ENCODE measurements at regions not wholly inside any gene's neighbourhood (a gene's known extent, or its start where the extent isn't known, plus 50 kb on each side); places are given as distances from the start of the nearest gene placed in this dataset.

GRCh38 chr13:76466043-76466442, 420.2 kb downstream of the KCTD12 start:
- H3K27ac Mint-ChIP-seq = no peak overlapping the region
- intact Hi-C loops (cut with micrococcal nuclease) = no loop called here
- DNase-seq = no peak
- CTCF ChIA-PET = no interaction called here
- H3K4me1 Mint-ChIP-seq (ENCODE audit: low read depth) = no peaks in the 10 kb centered on the region
- no peaks in the 10 kb centered on the region for H3K9me3 Mint-ChIP-seq
- no peak overlapping the region for H3K4me3 Mint-ChIP-seq
- H3K27me3 Mint-ChIP-seq (ENCODE audit: low read depth) = peaks cover 8% of the 10 kb centered on the region
- no peaks in the 10 kb centered on the region for H3K36me3 Mint-ChIP-seq (ENCODE audit: low read depth)

DNA sequence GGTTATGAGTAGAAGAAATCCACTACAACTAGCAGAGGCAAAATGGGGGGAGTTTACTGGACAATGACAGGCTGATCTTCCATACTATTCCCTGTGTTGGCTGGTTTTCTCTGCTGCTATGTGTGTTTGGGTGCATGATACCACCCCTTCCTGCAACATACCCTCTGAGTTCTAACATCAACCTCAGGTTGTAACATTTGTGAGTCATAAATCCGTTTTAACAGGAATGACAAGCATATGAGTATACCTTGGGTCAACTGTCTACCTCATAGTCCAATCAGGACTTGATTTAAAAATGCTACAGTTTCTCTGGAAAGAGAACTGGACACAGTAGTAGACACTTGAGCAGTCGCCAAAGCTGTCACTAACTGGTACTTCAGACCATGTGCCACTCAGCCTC, 422.9 kb downstream of the KCTD12 start:
- no peaks in the 10 kb centered on the region for H3K4me1 Mint-ChIP-seq (ENCODE audit: low read depth)
- no peak overlapping the region for H3K4me3 Mint-ChIP-seq
- DNase-seq = no peak
- CTCF ChIA-PET = interaction anchor here (0.6 to 0.7 kb wide), 3 partner anchors 200 to 601 kb away, joined by 3 read pairs; no protein-coding TSS in a partner anchor
- intact Hi-C loops (cut with micrococcal nuclease) = no loop called here
- peaks cover 8% of the 10 kb centered on the region for H3K27me3 Mint-ChIP-seq (ENCODE audit: low read depth)
- no peaks in the 10 kb centered on the region for H3K9me3 Mint-ChIP-seq
- H3K36me3 Mint-ChIP-seq (ENCODE audit: low read depth) = no peaks in the 10 kb centered on the region
- H3K27ac Mint-ChIP-seq = no peak overlapping the region

DNA sequence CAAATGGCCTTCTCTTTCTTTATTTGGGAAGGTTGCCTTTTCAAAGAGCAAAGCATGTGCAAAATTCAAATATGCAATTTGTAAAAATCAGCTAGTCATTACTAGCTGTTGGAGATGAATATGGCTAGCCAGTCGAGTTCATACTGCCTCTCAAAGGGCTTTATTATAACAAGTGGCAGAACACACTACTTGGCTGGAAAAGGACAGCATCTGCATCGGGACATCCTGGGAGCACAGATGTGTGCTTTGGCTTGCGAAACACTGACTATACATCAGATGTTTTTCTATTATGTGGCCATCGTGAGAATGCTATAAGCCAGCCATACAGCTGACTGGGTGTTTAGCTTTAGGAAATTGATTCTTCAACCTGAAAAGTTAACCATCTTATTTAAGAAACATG, 424.2 kb downstream of the KCTD12 start:
- CTCF ChIA-PET = no interaction called here
- Mint-ChIP-seq H3K27me3 (ENCODE audit: low read depth) (peaks cover 8% of the 10 kb centered on the region), H3K27ac (no peak overlapping the region), H3K4me1 (ENCODE audit: low read depth) (no peaks in the 10 kb centered on the region), H3K9me3 (no peaks in the 10 kb centered on the region), H3K36me3 (ENCODE audit: low read depth) (no peaks in the 10 kb centered on the region), H3K4me3 (no peak overlapping the region)
- DNase-seq = no peak
- intact Hi-C loops (cut with micrococcal nuclease) = no loop called here

DNA sequence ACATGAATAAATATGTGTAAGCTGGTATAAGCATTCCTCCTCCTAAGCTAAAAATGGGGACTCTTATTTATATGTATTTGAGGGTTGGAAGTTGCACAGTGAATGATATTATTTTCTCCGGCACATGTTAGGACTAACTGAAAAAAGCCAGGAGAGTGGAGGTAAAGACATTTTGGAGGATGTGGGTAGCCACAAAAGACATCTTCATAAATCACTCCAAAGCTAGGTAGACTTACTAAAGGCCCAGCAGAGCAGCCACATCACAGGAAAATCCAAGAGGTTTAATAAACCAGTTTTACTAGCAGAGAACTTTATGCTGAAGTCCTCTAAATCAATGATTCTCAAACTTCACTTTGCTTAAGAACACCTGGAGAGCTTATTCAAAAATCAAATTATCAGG, 424.7 kb downstream of the KCTD12 start:
- CTCF ChIA-PET = no interaction called here

GRCh38 chr13:76459863-76460262, 426.3 kb downstream of the KCTD12 start:
- CTCF ChIA-PET = no interaction called here

More for the DNA sequence above, 424.7 kb downstream of the KCTD12 start:
- no peak for DNase-seq
- Mint-ChIP-seq H3K36me3 (ENCODE audit: low read depth) (no peaks in the 10 kb centered on the region), H3K27me3 (ENCODE audit: low read depth) (peaks cover 8% of the 10 kb centered on the region), H3K27ac (no peak overlapping the region), H3K4me3 (no peak overlapping the region), H3K9me3 (no peaks in the 10 kb centered on the region), H3K4me1 (ENCODE audit: low read depth) (no peaks in the 10 kb centered on the region)
- intact Hi-C loops (cut with micrococcal nuclease) = no loop called here

GRCh38 chr13:76455960-76456359, 430.2 kb downstream of the KCTD12 start:
- intact Hi-C loops (cut with micrococcal nuclease) = no loop called here
- H3K4me3 Mint-ChIP-seq = no peak overlapping the region
- CTCF ChIA-PET = interaction anchor here (1.1 to 1.9 kb wide), 2 partner anchors 11 to 13 kb away, joined by 3 read pairs; no protein-coding TSS in a partner anchor
- H3K27me3 Mint-ChIP-seq (ENCODE audit: low read depth) = no peaks in the 10 kb centered on the region
- no peak for DNase-seq
- H3K36me3 Mint-ChIP-seq (ENCODE audit: low read depth) = peaks cover 2% of the 10 kb centered on the region
- H3K27ac Mint-ChIP-seq = no peak overlapping the region
- H3K9me3 Mint-ChIP-seq = peaks cover 15% of the 10 kb centered on the region
- H3K4me1 Mint-ChIP-seq (ENCODE audit: low read depth) = no peaks in the 10 kb centered on the region

More at GRCh38 chr13:76459863-76460262, 426.3 kb downstream of the KCTD12 start:
- no peaks in the 10 kb centered on the region for H3K36me3 Mint-ChIP-seq (ENCODE audit: low read depth)
- no peak overlapping the region for H3K4me3 Mint-ChIP-seq
- H3K27me3 Mint-ChIP-seq (ENCODE audit: low read depth) = peaks cover 8% of the 10 kb centered on the region
- H3K9me3 Mint-ChIP-seq = no peaks in the 10 kb centered on the region
- H3K27ac Mint-ChIP-seq = no peak overlapping the region
- H3K4me1 Mint-ChIP-seq (ENCODE audit: low read depth) = no peaks in the 10 kb centered on the region
- DNase-seq = no peak
- intact Hi-C loops (cut with micrococcal nuclease) = no loop called here

DNA sequence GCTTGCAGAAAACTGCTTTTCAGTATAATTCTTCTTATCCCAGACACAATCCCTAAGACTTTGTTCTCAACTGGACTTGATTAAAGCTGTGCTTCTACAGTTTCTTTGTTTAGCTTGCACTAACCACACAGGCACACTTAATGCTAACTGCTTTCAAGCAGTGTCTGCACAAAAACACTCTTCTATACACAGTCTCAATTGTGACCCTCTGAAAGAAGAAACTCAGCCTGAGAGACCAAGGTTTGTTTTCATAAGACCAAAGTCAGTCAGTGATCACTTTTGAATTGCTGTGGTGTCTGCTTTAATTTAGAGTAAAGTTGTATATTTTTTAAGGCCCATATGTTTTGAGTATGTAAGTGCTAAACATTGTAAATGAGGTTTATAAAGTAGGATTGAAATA, 431.2 kb downstream of the KCTD12 start:
- Mint-ChIP-seq H3K27ac (no peak overlapping the region), H3K4me3 (no peak overlapping the region), H3K4me1 (ENCODE audit: low read depth) (no peaks in the 10 kb centered on the region), H3K9me3 (peaks cover 15% of the 10 kb centered on the region), H3K36me3 (ENCODE audit: low read depth) (peaks cover 2% of the 10 kb centered on the region), H3K27me3 (ENCODE audit: low read depth) (no peaks in the 10 kb centered on the region)
- intact Hi-C loops (cut with micrococcal nuclease) = no loop called here
- DNase-seq = no peak
- CTCF ChIA-PET = no interaction called here

DNA sequence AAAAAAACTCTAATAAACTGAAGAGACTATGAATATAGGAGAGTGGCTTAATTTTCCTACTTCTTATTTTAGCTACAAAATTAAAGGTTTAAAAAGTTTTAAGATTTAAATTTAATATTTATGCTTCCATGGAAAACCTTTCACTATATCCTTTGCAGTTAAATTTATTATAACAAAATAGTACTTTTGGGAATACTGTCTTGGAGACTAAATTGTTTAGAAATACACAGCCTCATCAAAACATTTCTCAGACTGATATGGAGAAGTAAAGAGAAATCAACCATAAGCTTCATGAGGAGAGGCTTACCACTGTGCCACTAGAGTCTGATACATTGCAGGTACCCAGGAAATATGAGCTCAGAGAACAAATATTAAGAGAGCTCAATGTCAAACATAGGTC, 436.5 kb downstream of the KCTD12 start:
- Mint-ChIP-seq H3K4me3 (no peak overlapping the region), H3K4me1 (ENCODE audit: low read depth) (no peaks in the 10 kb centered on the region), H3K27ac (no peak overlapping the region), H3K27me3 (ENCODE audit: low read depth) (peaks cover 4% of the 10 kb centered on the region), H3K9me3 (peaks cover 15% of the 10 kb centered on the region), H3K36me3 (ENCODE audit: low read depth) (peaks cover 2% of the 10 kb centered on the region)
- CTCF ChIA-PET = interaction anchor here (0.6 to 0.7 kb wide), 2 partner anchors 22 to 25 kb away, joined by 3 read pairs; no protein-coding TSS in a partner anchor
- no peak for DNase-seq
- intact Hi-C loops (cut with micrococcal nuclease) = no loop called here

DNA sequence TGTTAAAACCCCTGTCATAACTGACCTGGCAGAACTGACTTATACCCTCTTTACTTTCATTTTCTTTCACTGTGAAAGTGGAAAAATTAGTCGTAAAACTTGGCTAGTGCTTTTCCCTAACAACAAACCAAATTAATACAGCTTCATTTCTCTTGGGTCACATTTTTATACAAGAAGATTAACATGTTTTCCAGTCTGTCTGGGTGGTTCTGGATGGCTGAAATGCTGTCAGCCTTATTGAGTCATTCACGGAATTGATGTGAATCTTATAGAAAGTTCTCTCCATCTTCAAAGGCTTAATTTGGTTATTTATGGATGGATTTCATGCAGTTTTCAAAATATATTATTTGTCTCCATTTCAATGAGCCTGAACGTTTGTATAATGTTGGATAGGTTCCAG, 440.0 kb downstream of the KCTD12 start:
- no peak overlapping the region for H3K27ac Mint-ChIP-seq
- peaks cover 5% of the 10 kb centered on the region for H3K27me3 Mint-ChIP-seq (ENCODE audit: low read depth)
- intact Hi-C loops (cut with micrococcal nuclease) = no loop called here
- no peaks in the 10 kb centered on the region for H3K4me1 Mint-ChIP-seq (ENCODE audit: low read depth)
- no peaks in the 10 kb centered on the region for H3K36me3 Mint-ChIP-seq (ENCODE audit: low read depth)
- no peaks in the 10 kb centered on the region for H3K9me3 Mint-ChIP-seq
- no peak for DNase-seq
- H3K4me3 Mint-ChIP-seq = no peak overlapping the region
- CTCF ChIA-PET = interaction anchor here (0.7 kb wide), 1 partner anchor 751 kb away, joined by 3 read pairs; no protein-coding TSS in a partner anchor

- Mint-ChIP-seq H3K9me3 (no peaks in the 10 kb centered on the region), H3K27ac (no peak overlapping the region), H3K27me3 (ENCODE audit: low read depth) (peaks cover 10% of the 10 kb centered on the region), H3K36me3 (ENCODE audit: low read depth) (no peaks in the 10 kb centered on the region), H3K4me3 (no peak overlapping the region), H3K4me1 (ENCODE audit: low read depth) (no peaks in the 10 kb centered on the region)
- intact Hi-C loops (cut with micrococcal nuclease) = no loop called here
- CTCF ChIA-PET = no interaction called here
- DNase-seq = no peak
These were observed 445.6 kb downstream of the KCTD12 start for GRCh38 chr13:76440568-76440967.

DNA sequence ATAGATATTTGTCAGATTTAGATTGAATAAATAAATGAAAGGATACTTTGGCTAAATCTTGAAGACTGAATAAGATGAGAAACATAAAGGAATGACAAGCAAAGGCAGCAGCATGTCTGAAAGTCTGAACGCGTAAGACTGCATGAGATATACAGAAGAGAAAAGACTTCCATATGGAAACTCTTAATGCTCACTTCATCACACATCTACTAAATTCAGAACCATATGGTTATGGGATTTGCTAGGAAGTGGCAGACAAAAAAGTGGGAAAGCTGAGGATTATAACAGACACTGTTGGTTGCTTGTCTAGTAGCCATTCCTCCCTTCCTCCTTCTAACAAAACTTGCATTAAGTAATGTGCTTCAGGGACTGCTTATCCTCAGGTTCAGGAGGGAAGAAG, 446.7 kb downstream of the KCTD12 start:
- no peaks in the 10 kb centered on the region for H3K36me3 Mint-ChIP-seq (ENCODE audit: low read depth)
- H3K4me3 Mint-ChIP-seq = no peak overlapping the region
- intact Hi-C loops (cut with micrococcal nuclease) = no loop called here
- no peak overlapping the region for H3K27ac Mint-ChIP-seq
- CTCF ChIA-PET = no interaction called here
- H3K27me3 Mint-ChIP-seq (ENCODE audit: low read depth) = peaks cover 10% of the 10 kb centered on the region
- H3K9me3 Mint-ChIP-seq = no peaks in the 10 kb centered on the region
- no peaks in the 10 kb centered on the region for H3K4me1 Mint-ChIP-seq (ENCODE audit: low read depth)
- DNase-seq = no peak

- Mint-ChIP-seq H3K27ac (no peak overlapping the region), H3K36me3 (ENCODE audit: low read depth) (no peaks in the 10 kb centered on the region), H3K4me3 (no peak overlapping the region), H3K27me3 (ENCODE audit: low read depth) (peaks cover 8% of the 10 kb centered on the region), H3K4me1 (ENCODE audit: low read depth) (no peaks in the 10 kb centered on the region), H3K9me3 (no peaks in the 10 kb centered on the region)
- DNase-seq = no peak
- intact Hi-C loops (cut with micrococcal nuclease) = no loop called here
- CTCF ChIA-PET = interaction anchor here (0.6 kb wide), 1 partner anchor 264 kb away, joined by 3 read pairs; no protein-coding TSS in a partner anchor
These were observed 448.2 kb downstream of the KCTD12 start for GRCh38 chr13:76438050-76438449.

- CTCF ChIA-PET = interaction anchor here (0.7 kb wide), 1 partner anchor 213 kb away, joined by 3 read pairs; no protein-coding TSS in a partner anchor
- intact Hi-C loops (cut with micrococcal nuclease) = no loop called here
- H3K27me3 Mint-ChIP-seq (ENCODE audit: low read depth) = peaks cover 6% of the 10 kb centered on the region
- no peak overlapping the region for H3K4me3 Mint-ChIP-seq
- H3K36me3 Mint-ChIP-seq (ENCODE audit: low read depth) = no peaks in the 10 kb centered on the region
- H3K4me1 Mint-ChIP-seq (ENCODE audit: low read depth) = no peaks in the 10 kb centered on the region
- no peak overlapping the region for H3K27ac Mint-ChIP-seq
- no peaks in the 10 kb centered on the region for H3K9me3 Mint-ChIP-seq
- no peak for DNase-seq
These were observed 460.3 kb downstream of the KCTD12 start for GRCh38 chr13:76425935-76426334.
